ENCODE measurements at regions not wholly inside any gene's neighbourhood (a gene's known extent, or its start where the extent isn't known, plus 50 kb on each side); places are given as distances from the start of the nearest gene placed in this dataset.
A peak's percentile ranks its signal among the peaks of the same experiment; 100 is the strongest.

DNA sequence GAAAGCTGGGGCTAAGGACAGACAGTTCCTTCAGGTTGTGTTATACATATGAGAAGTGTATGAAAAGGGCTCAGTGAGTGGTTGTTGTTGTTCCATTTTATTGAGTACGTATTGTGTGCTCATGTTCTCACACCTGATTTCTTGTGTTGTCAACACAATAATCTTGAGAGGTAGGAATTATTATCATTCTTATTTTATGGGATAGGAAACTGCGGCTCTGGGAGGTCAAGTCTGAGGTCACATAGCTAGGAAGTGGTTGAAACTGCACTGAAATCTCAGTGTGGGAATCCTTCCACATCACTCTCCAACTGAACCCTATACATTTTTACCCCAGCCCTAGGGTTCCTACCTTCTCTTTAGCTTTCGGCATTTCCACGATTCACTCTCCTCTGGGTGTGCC, 124.2 kb upstream of the CXCR4 start:
- ATAC-seq (no peak), DNase-seq (no peak)
- Mint-ChIP-seq H3K36me3 (ENCODE audit: low read depth) (no peaks in the 10 kb centered on the region), H3K27ac (peak overlapping the region; percentile 47), H3K4me1 (ENCODE audit: low read depth) (peaks cover 45% of the 10 kb centered on the region), H3K27me3 (no peaks in the 10 kb centered on the region), H3K4me3 (no peak overlapping the region), H3K9me3 (no peaks in the 10 kb centered on the region)
- TF ChIP-seq, protein P1, sequence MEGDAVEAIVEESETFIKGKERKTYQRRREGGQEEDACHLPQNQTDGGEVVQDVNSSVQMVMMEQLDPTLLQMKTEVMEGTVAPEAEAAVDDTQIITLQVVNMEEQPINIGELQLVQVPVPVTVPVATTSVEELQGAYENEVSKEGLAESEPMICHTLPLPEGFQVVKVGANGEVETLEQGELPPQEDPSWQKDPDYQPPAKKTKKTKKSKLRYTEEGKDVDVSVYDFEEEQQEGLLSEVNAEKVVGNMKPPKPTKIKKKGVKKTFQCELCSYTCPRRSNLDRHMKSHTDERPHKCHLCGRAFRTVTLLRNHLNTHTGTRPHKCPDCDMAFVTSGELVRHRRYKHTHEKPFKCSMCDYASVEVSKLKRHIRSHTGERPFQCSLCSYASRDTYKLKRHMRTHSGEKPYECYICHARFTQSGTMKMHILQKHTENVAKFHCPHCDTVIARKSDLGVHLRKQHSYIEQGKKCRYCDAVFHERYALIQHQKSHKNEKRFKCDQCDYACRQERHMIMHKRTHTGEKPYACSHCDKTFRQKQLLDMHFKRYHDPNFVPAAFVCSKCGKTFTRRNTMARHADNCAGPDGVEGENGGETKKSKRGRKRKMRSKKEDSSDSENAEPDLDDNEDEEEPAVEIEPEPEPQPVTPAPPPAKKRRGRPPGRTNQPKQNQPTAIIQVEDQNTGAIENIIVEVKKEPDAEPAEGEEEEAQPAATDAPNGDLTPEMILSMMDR (IDR thresholded peaks at IDR 0.05), result no peak
- POLR2A ChIA-PET, result interaction anchor here (0.6 to 0.8 kb wide), 3 partner anchors 189 to 426 kb away, joined by 3 read pairs; no protein-coding TSS in a partner anchor
- intact Hi-C loops (cut with micrococcal nuclease), result no loop called here
- CTCF ChIA-PET, result interaction anchor here (0.9 to 1.2 kb wide), 3 partner anchors 16 to 63 kb away, joined by 3 read pairs; no protein-coding TSS in a partner anchor

DNA sequence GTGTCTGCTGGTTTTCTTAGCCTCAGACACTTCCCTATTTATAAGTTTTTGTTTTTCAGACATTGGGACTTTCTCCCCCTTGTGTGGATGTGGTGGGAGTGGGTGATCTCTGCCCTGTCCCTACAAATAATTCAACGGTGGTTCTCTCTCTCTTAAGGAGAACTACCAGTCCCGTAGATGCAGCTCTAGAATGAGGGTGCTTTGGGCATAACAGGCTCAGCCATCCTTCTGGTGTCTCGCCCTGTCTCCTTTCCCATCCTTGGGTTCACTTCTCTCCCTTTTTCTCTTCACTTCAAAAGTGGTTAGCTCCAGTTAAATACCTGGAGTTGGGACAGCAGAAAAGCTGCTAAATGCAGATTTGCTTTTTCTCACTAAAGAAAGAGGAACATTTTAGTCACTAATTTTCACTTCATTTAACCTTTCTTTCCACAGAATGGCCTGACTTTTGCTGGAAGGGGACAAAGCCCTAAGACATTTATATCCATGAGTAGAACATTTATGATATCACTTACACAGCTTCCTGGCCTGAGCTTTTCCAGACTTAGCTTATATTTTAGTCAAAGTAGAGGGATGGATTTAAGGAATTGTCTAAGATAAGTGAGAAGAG, 121.2 kb upstream of the CXCR4 start:
- TF ChIP-seq, protein P1 (IDR thresholded peaks at IDR 0.05), result no peak
- Mint-ChIP-seq H3K4me1 (ENCODE audit: low read depth) (peaks cover 54% of the 10 kb centered on the region), H3K27me3 (no peaks in the 10 kb centered on the region), H3K9me3 (no peaks in the 10 kb centered on the region), H3K4me3 (no peak overlapping the region), H3K36me3 (ENCODE audit: low read depth) (no peaks in the 10 kb centered on the region), H3K27ac (peak overlapping the region; percentile 88)
- intact Hi-C loops (cut with micrococcal nuclease), result loop anchor here (1.0 to 10.0 kb wide), 4 partner anchors 86 to 324 kb away; no protein-coding TSS in a partner anchor
- ATAC-seq (peak; percentile 8), DNase-seq (no peak)
- ChIA-PET POLR2A (interaction anchor here (0.7 to 1.8 kb wide), 4 partner anchors 10 to 102 kb away, joined by 3 to 9 read pairs (median 6); no protein-coding TSS in a partner anchor), CTCF (interaction anchor here (0.8 to 1.9 kb wide), 14 partner anchors 8 to 145 kb away, joined by 3 to 6 read pairs (median 4); no protein-coding TSS in a partner anchor)

DNA sequence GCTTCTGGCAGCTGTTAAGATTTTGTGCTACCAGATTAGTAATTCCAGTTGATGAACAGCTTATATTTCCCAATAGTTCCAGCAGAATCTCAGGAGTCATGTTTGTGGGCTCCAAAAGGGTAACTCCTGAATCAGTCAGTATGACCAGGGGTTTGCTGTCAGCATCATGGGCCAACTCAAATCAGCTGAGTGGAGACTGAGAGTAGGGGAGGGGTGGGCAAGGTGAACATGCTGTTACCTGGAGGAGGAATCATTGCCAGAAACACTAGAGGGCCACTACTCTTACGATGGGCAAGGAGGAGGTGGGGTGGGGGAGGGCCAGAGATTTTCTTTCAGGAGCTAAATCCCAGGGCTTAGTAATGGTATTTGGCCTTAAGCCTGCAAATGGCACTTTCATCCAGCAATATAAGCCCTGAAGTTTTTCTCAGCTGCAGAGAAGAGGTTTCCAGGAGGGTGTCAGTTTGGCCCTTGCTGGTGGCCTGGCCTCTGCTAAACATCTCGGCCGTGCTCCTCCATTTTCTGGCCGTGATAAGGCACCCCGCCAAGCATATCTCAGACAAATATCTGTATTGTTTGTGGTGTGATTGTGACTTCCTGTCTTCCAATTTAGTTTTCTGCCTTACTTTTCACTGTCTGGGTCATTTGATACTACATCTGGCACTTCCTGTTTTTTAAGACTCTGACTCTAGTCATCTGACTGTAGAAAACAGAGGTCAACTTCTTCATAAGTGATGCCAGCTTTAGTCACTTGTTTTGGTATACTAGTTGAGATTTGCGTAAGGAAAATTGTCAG, 120.5 kb upstream of the CXCR4 start:
- TF ChIP-seq, protein P1 (IDR thresholded peaks at IDR 0.05), result no peak
- ATAC-seq (peak; percentile 77), DNase-seq (peak; percentile 48)
- Mint-ChIP-seq H3K9me3 (no peaks in the 10 kb centered on the region), H3K4me1 (ENCODE audit: low read depth) (peaks cover 54% of the 10 kb centered on the region), H3K36me3 (ENCODE audit: low read depth) (no peaks in the 10 kb centered on the region), H3K4me3 (peak overlapping the region; percentile 4), H3K27me3 (no peaks in the 10 kb centered on the region), H3K27ac (peak overlapping the region; percentile 88)
- intact Hi-C loops (cut with micrococcal nuclease), result loop anchor here (1.0 to 10.0 kb wide), 4 partner anchors 86 to 324 kb away; no protein-coding TSS in a partner anchor
- ChIA-PET POLR2A (interaction anchor here (1.1 to 1.8 kb wide), 4 partner anchors 11 to 230 kb away, joined by 3 to 9 read pairs (median 6); no protein-coding TSS in a partner anchor), CTCF (interaction anchor here (0.8 to 2.2 kb wide), 15 partner anchors 8 to 146 kb away, joined by 3 to 9 read pairs (median 4); no protein-coding TSS in a partner anchor)

DNA sequence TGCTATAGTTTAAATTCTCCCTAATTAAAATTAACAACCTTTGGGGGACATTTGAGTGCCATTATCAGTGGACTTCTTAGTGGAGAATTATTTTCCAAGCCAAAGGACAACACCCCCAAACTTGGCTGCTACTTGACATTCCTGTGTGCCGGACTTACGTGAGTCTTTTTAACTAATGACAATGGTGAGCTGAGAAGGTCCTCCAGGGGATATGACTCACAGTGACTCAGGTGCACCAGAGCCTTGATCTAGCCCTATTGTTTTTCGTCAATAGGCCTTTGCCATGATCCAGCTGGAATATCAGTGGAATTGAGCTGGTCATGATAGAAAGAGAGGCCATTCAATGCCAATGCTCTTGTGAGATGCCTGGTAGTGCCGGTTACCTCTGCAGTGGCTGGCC, 118.1 kb upstream of the CXCR4 start:
- DNase-seq (no peak), ATAC-seq (no peak)
- ChIA-PET POLR2A (interaction anchor here (1.7 kb wide), 1 partner anchor 23 kb away, joined by 7 read pairs; no protein-coding TSS in a partner anchor), CTCF (interaction anchor here (1.1 to 2.1 kb wide), 5 partner anchors 11 to 322 kb away, joined by 3 to 5 read pairs (median 3); no protein-coding TSS in a partner anchor)
- no peaks in the 10 kb centered on the region for H3K27me3 Mint-ChIP-seq
- no peaks in the 10 kb centered on the region for H3K9me3 Mint-ChIP-seq
- no peak overlapping the region for H3K4me3 Mint-ChIP-seq
- peaks cover 39% of the 10 kb centered on the region for H3K4me1 Mint-ChIP-seq (ENCODE audit: low read depth)
- H3K36me3 Mint-ChIP-seq (ENCODE audit: low read depth), result no peaks in the 10 kb centered on the region
- H3K27ac Mint-ChIP-seq, result no peak overlapping the region
- intact Hi-C loops (cut with micrococcal nuclease), result loop anchor here (5.0 to 10.0 kb wide), 3 partner anchors 89 to 321 kb away; no protein-coding TSS in a partner anchor
- TF ChIP-seq, protein P1 (IDR thresholded peaks at IDR 0.05), result no peak

All from activated CD8-positive, alpha-beta T cell treated with anti-CD3 and anti-CD28 coated beads for 36 hours (primary cell).